CD4-positive, CD25-positive, alpha-beta regulatory T cell (primary cell): ENCODE measurements at regions not wholly inside any gene's neighbourhood (a gene's known extent, or its start where the extent isn't known, plus 50 kb on each side); places are given as distances from the start of the nearest gene placed in this dataset.
"Not testable (repeated sequence)": the region's sequence is repeated elsewhere in the genome, so short reads cannot be mapped to it uniquely, and the experiment has no call there.

Source experiments
- ATAC-seq, 2 donors: fragments of 150-1000 bp; cut with Tn5 transposase; one replicate each; pipeline ENCODE4 v1.10.0; 2021; ENCODE audit warnings: low read depth in 2 of 2, moderate number of reproducible peaks in 2 of 2, moderate library complexity in 1 of 2
- DNase-seq, 3 donors: peaks; one replicate each; pipeline versions ENCODE4 v3.0.0 to v3.0.0-alpha.2; 2012 to 2022; ENCODE audit warnings: mixed read lengths in 1 of 3
- H3K27ac ChIP-seq: one replicate; pipeline ENCODE4 v1.7.0; 2013; ENCODE audit warnings: mild to moderate bottlenecking, low read length; ENCODE audit not compliant: insufficient read depth, poor library complexity, severe bottlenecking
- H3K27me3 ChIP-seq: one replicate; pipeline ENCODE4 v1.7.0; 2013; ENCODE audit warnings: low read length; ENCODE audit not compliant: control insufficient read depth, insufficient read depth
- H3K36me3 ChIP-seq: one replicate; pipeline ENCODE4 v1.7.0; 2013; ENCODE audit warnings: mild to moderate bottlenecking, low read length, moderate library complexity; ENCODE audit not compliant: control insufficient read depth, insufficient read depth
- H3K4me1 ChIP-seq: 2 replicates; pipeline ENCODE4 v1.7.0; 2013; ENCODE audit warnings: mild to moderate bottlenecking, low read length; ENCODE audit not compliant: insufficient read depth, control insufficient read depth, poor library complexity, severe bottlenecking
- H3K4me3 ChIP-seq: one replicate; pipeline ENCODE4 v1.7.0; 2013; ENCODE audit warnings: low read depth, mild to moderate bottlenecking, low read length, moderate library complexity
- H3K9me3 ChIP-seq, 2 experiments: 1 replicate in 1 of 2; 2 replicates in 1 of 2; pipeline ENCODE4 v1.7.0; 2013; ENCODE audit warnings: low read length in 2 of 2, mild to moderate bottlenecking in 1 of 2, moderate library complexity in 1 of 2; ENCODE audit not compliant: control insufficient read depth in 2 of 2
- H3K27ac Mint-ChIP-seq, 3 donors: one replicate each; pipeline ENCODE4 v1.8.0; 2020 to 2022; ENCODE audit warnings: mild to moderate bottlenecking in 3 of 3, mixed read lengths in 3 of 3, moderate library complexity in 2 of 3
- H3K27me3 Mint-ChIP-seq: one replicate; pipeline ENCODE4 v1.8.0; 2022; ENCODE audit warnings: mild to moderate bottlenecking, mixed read lengths
- H3K36me3 Mint-ChIP-seq: one replicate; pipeline ENCODE4 v1.8.0; 2020; ENCODE audit warnings: mixed read lengths
- H3K4me1 Mint-ChIP-seq, 4 donors: one replicate each; pipeline ENCODE4 v1.8.0; 2020 to 2022; ENCODE audit warnings: mixed read lengths in 4 of 4, mild to moderate bottlenecking in 1 of 4
- H3K4me3 Mint-ChIP-seq, 4 donors: one replicate each; pipeline ENCODE4 v1.8.0; 2020 to 2022; ENCODE audit warnings: mild to moderate bottlenecking in 4 of 4, mixed read lengths in 4 of 4, moderate library complexity in 3 of 4
- H3K9me3 Mint-ChIP-seq, 7 donors: one replicate each; pipeline ENCODE4 v1.8.0; 2020 to 2022; ENCODE audit warnings: mixed read lengths in 7 of 7, mild to moderate bottlenecking in 3 of 7, moderate library complexity in 2 of 7

GRCh38 chr16:22436823-22437652 is 62.6 kb upstream of the CDR2 start:
- ATAC-seq, result peak; percentile 74 to 80
- not testable (repeated sequence) for H3K9me3 ChIP-seq, H3K36me3 ChIP-seq, H3K4me1 Mint-ChIP-seq, H3K27me3 ChIP-seq, H3K27me3 Mint-ChIP-seq, H3K9me3 Mint-ChIP-seq, H3K4me1 ChIP-seq, H3K36me3 Mint-ChIP-seq
- Histone ChIP-seq H3K4me3 (peak overlapping the region; percentile 65), H3K27ac (peak overlapping the region; percentile 80)
- H3K27ac Mint-ChIP-seq, result peak overlapping the region; percentile 75 to 93 (median 91)
- peak; percentile 68 to 76 (median 69) for DNase-seq
- peak overlapping the region; percentile 93 to 97 (median 94) for H3K4me3 Mint-ChIP-seq

GRCh38 chr16:22436326-22436822 is 62.0 kb upstream of the CDR2 start:
- Histone ChIP-seq H3K27ac (peak overlapping the region; percentile 80), H3K4me3 (peak overlapping the region; percentile 65)
- H3K36me3 ChIP-seq, H3K27me3 ChIP-seq, H3K27me3 Mint-ChIP-seq, DNase-seq, H3K9me3 ChIP-seq, H3K9me3 Mint-ChIP-seq, H3K4me1 ChIP-seq, H3K36me3 Mint-ChIP-seq, H3K4me1 Mint-ChIP-seq: not testable (repeated sequence)
- peak; percentile 8 to 11 for ATAC-seq
- H3K27ac Mint-ChIP-seq, result peak overlapping the region; percentile 75 to 92 (median 91)
- H3K4me3 Mint-ChIP-seq, result peak overlapping the region; percentile 93 to 97 (median 94)

GRCh38 chr16:22431314-22431713 is 56.9 kb upstream of the CDR2 start:
- H3K27ac Mint-ChIP-seq, H3K9me3 Mint-ChIP-seq, H3K4me3 ChIP-seq, H3K4me1 Mint-ChIP-seq, H3K36me3 Mint-ChIP-seq, ATAC-seq, H3K27ac ChIP-seq, H3K4me1 ChIP-seq, DNase-seq, H3K27me3 Mint-ChIP-seq, H3K27me3 ChIP-seq, H3K9me3 ChIP-seq: not testable (repeated sequence)
- H3K4me3 Mint-ChIP-seq, result peak overlapping the region in 1 of 4 donors; percentile 31
- H3K36me3 ChIP-seq, result peaks cover 24% of the 10 kb centered on the region

GRCh38 chr16:22428654-22429053 is 54.2 kb upstream of the CDR2 start:
- no peaks in the 10 kb centered on the region for H3K27me3 Mint-ChIP-seq
- H3K9me3 Mint-ChIP-seq, result peaks cover 0 to under 1% (median 0%) of the 10 kb centered on the region in 7 donors
- no peak overlapping the region for H3K27ac Mint-ChIP-seq
- no peaks in the 10 kb centered on the region for H3K9me3 ChIP-seq
- no peaks in the 10 kb centered on the region for H3K4me1 ChIP-seq
- peaks cover 29% of the 10 kb centered on the region for H3K36me3 ChIP-seq
- no peak overlapping the region for H3K4me3 Mint-ChIP-seq
- H3K36me3 Mint-ChIP-seq, result peaks cover 18% of the 10 kb centered on the region
- H3K4me3 ChIP-seq, result no peak overlapping the region
- DNase-seq, result no peak
- ATAC-seq, result no peak
- H3K4me1 Mint-ChIP-seq, result peaks cover 0 to under 1% (median 0%) of the 10 kb centered on the region in 4 donors
- H3K27ac ChIP-seq, result no peak overlapping the region
- H3K27me3 ChIP-seq, result no peaks in the 10 kb centered on the region

GRCh38 chr16:22427556-22427955 is 53.1 kb upstream of the CDR2 start:
- no peaks in the 10 kb centered on the region for H3K27me3 Mint-ChIP-seq
- peaks cover 0 to 3% (median 0%) of the 10 kb centered on the region in 4 donors for H3K4me1 Mint-ChIP-seq
- peaks cover 23% of the 10 kb centered on the region for H3K36me3 Mint-ChIP-seq
- no peaks in the 10 kb centered on the region for H3K4me1 ChIP-seq
- no peak overlapping the region for H3K4me3 Mint-ChIP-seq
- DNase-seq, result no peak
- no peak overlapping the region for H3K27ac Mint-ChIP-seq
- ATAC-seq, result no peak
- peaks cover 29% of the 10 kb centered on the region for H3K36me3 ChIP-seq
- H3K4me3 ChIP-seq, result no peak overlapping the region
- H3K27me3 ChIP-seq, result no peaks in the 10 kb centered on the region
- H3K9me3 Mint-ChIP-seq, result peaks cover 0 to 2% (median 0%) of the 10 kb centered on the region in 7 donors
- H3K27ac ChIP-seq, result no peak overlapping the region
- H3K9me3 ChIP-seq, result no peaks in the 10 kb centered on the region

GRCh38 chr16:22425847-22426246 is 51.4 kb upstream of the CDR2 start:
- H3K27me3 ChIP-seq, result no peaks in the 10 kb centered on the region
- no peaks in the 10 kb centered on the region for H3K4me1 ChIP-seq
- H3K27me3 Mint-ChIP-seq, result no peaks in the 10 kb centered on the region
- no peak overlapping the region for H3K4me3 ChIP-seq
- no peak overlapping the region for H3K4me3 Mint-ChIP-seq
- ATAC-seq (no peak), DNase-seq (no peak)
- peak overlapping the region in 2 of 3 donors; percentile 48 to 82 for H3K27ac Mint-ChIP-seq
- no peak overlapping the region for H3K27ac ChIP-seq
- H3K36me3 Mint-ChIP-seq, result peaks cover 33% of the 10 kb centered on the region
- no peaks in the 10 kb centered on the region for H3K9me3 ChIP-seq
- H3K9me3 Mint-ChIP-seq, result peaks cover 0 to 2% (median 0%) of the 10 kb centered on the region in 7 donors
- peaks cover 32% of the 10 kb centered on the region for H3K36me3 ChIP-seq
- H3K4me1 Mint-ChIP-seq, result peaks cover 0 to 7% (median 1%) of the 10 kb centered on the region in 4 donors

- no peaks in the 10 kb centered on the region for H3K27me3 ChIP-seq
- peaks cover 39% of the 10 kb centered on the region for H3K36me3 Mint-ChIP-seq
- DNase-seq (no peak), ATAC-seq (no peak)
- H3K4me1 ChIP-seq, result no peaks in the 10 kb centered on the region
- H3K27ac Mint-ChIP-seq, result peak overlapping the region in 1 of 3 donors; percentile 52
- H3K4me3 ChIP-seq, result no peak overlapping the region
- H3K4me1 Mint-ChIP-seq, result peaks cover 0 to 7% (median 1%) of the 10 kb centered on the region in 4 donors
- H3K9me3 Mint-ChIP-seq, result peaks cover 0 to 2% (median 0%) of the 10 kb centered on the region in 7 donors
- peaks cover 32% of the 10 kb centered on the region for H3K36me3 ChIP-seq
- no peak overlapping the region for H3K4me3 Mint-ChIP-seq
- no peaks in the 10 kb centered on the region for H3K9me3 ChIP-seq
- H3K27ac ChIP-seq, result no peak overlapping the region
- no peaks in the 10 kb centered on the region for H3K27me3 Mint-ChIP-seq
Measured at GRCh38 chr16:22425036-22425801, 50.8 kb upstream of the CDR2 start.
